ENCODE measurements at regions not wholly inside any gene's neighbourhood (a gene's known extent, or its start where the extent isn't known, plus 50 kb on each side); places are given as distances from the start of the nearest gene placed in this dataset.
A peak's percentile ranks its signal among the peaks of the same experiment; 100 is the strongest.

- no peak overlapping the region for H3K9ac ChIP-seq (ENCODE audit: low read length)
- no peaks in the 10 kb centered on the region for H3K36me3 ChIP-seq (ENCODE audit: insufficient read depth, low read length)
- H3K4me2 ChIP-seq (ENCODE audit: low read length), result no peak overlapping the region; the same call in 1 of the 2 replicates
- H3K4me3 ChIP-seq (ENCODE audit: low read depth, low read length, poor library complexity, severe bottlenecking), result no peak overlapping the region
- H3K27ac ChIP-seq (ENCODE audit: low read depth, low read length, poor library complexity, severe bottlenecking), result no peak overlapping the region
- no peaks in the 10 kb centered on the region for H3K4me1 ChIP-seq (ENCODE audit: insufficient read depth, low read length, severe bottlenecking)
- no peaks in the 10 kb centered on the region for H3K9me3 ChIP-seq (ENCODE audit: low read length)
- no peak overlapping the region for H2AFZ ChIP-seq (ENCODE audit: low read length)
- H3K79me2 ChIP-seq (ENCODE audit: insufficient read depth, low read length), result no peaks in the 10 kb centered on the region
- TF ChIP-seq, protein P1, sequence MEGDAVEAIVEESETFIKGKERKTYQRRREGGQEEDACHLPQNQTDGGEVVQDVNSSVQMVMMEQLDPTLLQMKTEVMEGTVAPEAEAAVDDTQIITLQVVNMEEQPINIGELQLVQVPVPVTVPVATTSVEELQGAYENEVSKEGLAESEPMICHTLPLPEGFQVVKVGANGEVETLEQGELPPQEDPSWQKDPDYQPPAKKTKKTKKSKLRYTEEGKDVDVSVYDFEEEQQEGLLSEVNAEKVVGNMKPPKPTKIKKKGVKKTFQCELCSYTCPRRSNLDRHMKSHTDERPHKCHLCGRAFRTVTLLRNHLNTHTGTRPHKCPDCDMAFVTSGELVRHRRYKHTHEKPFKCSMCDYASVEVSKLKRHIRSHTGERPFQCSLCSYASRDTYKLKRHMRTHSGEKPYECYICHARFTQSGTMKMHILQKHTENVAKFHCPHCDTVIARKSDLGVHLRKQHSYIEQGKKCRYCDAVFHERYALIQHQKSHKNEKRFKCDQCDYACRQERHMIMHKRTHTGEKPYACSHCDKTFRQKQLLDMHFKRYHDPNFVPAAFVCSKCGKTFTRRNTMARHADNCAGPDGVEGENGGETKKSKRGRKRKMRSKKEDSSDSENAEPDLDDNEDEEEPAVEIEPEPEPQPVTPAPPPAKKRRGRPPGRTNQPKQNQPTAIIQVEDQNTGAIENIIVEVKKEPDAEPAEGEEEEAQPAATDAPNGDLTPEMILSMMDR (IDR thresholded peaks at IDR 0.05; ENCODE audit: low read length), result no peak
- TF ChIP-seq EZH2 (IDR thresholded peaks at IDR 0.05; ENCODE audit: borderline replicate concordance, low read length), result no peak
- no peaks in the 10 kb centered on the region for H3K27me3 ChIP-seq (ENCODE audit: insufficient read depth, low read length)
- H4K20me1 ChIP-seq (ENCODE audit: insufficient read depth, low read length), result no peaks in the 10 kb centered on the region
- H3F3A ChIP-seq (ENCODE audit: insufficient read depth, low read length), result no peaks in the 10 kb centered on the region
- H3K9me2 ChIP-seq (ENCODE audit: low read depth, low read length), result no peaks in the 10 kb centered on the region
Measured at GRCh38 chr7:132666071-132666773, 90.0 kb upstream of the PLXNA4 start.

DNA sequence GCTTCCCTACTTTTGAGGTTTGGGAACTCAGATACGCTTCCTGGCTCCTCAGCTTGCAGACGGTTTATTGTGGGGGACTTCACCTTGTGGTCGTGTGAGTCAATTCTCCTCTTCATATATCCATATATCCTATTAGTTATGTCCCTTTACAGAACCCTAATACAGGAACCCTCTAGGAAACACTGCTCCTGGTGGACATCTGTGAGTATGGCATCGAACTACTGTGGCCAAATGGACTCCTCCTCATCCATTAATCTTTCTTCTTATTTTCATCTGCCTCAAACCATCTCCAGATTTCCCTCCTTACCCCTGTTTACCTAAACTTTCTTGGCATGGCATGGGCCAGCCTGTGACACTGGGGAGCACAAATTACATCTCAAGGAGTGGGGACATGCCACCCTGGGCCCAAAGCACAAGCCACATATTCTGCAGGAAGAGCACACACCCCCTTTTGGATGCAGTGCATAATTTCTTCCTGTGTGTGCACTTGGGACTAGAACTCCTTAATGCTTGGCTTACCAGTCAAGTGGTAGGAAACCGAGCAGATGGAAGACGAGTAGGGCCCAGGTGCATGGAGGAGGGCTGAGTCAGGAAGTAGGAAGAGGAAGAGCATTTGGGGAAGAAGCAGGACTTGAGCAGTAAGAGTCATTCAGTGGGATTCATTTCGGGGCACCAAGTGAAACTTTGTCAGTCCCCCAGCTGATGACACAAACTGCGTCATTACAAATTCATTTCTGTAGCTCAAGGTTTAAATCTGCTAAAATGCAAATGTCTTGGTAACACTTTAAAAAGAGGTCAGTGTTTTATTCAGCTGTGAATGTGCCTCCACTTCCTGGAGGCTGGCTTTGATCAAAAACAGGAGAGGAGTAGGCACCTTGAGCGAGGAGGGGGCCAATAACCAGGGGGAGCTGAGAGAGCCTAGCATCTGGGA is 80.8 kb upstream of the PLXNA4 start:
- Histone ChIP-seq H3K9me3 (ENCODE audit: low read length) (0 out of 2 replicates have a peak, but pooled peaks cover 2% of the 10 kb centered on the region), H3K4me1 (ENCODE audit: insufficient read depth, low read length, severe bottlenecking) (no peaks in the 10 kb centered on the region), H3K4me3 (ENCODE audit: low read depth, low read length, poor library complexity, severe bottlenecking) (no peak overlapping the region), H3K9ac (ENCODE audit: low read length) (no peak overlapping the region), H2AFZ (ENCODE audit: low read length) (no peak overlapping the region), H3K27me3 (ENCODE audit: insufficient read depth, low read length) (no peaks in the 10 kb centered on the region), H3K79me2 (ENCODE audit: insufficient read depth, low read length) (no peaks in the 10 kb centered on the region), H3K27ac (ENCODE audit: low read depth, low read length, poor library complexity, severe bottlenecking) (no peak overlapping the region), H3K36me3 (ENCODE audit: insufficient read depth, low read length) (no peaks in the 10 kb centered on the region), H3K4me2 (ENCODE audit: low read length) (no peak overlapping the region), H3K9me2 (ENCODE audit: low read depth, low read length) (no peaks in the 10 kb centered on the region), H4K20me1 (ENCODE audit: insufficient read depth, low read length) (no peaks in the 10 kb centered on the region), H3F3A (ENCODE audit: insufficient read depth, low read length) (no peaks in the 10 kb centered on the region)
- TF ChIP-seq, protein P1 (IDR thresholded peaks at IDR 0.05; ENCODE audit: low read length), result peak; percentile 54
- no peak for TF ChIP-seq EZH2 (IDR thresholded peaks at IDR 0.05; ENCODE audit: borderline replicate concordance, low read length)

DNA sequence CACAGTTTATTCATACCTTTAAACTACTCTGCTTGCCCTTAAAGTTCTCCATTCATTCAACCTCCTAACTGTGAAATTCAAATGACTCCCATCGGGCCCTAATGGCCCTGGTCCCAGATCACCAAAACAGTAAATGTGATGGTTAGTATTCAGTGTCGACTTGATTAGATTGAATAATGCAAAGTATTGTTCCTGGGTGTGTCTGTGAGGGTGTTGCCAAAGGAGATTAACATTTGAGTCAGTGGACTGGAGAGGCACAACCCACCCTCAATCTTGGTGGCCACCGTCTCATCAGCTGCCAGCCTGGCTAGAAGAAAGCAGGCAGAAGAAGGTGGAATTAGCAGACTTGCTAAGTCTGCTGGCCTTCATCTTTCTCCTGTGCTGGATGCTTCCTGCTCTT is 80.1 kb upstream of the PLXNA4 start:
- TF ChIP-seq, protein P1 (IDR thresholded peaks at IDR 0.05; ENCODE audit: low read length), result no peak
- TF ChIP-seq EZH2 (IDR thresholded peaks at IDR 0.05; ENCODE audit: borderline replicate concordance, low read length), result no peak
- Histone ChIP-seq H3K27ac (ENCODE audit: low read depth, low read length, poor library complexity, severe bottlenecking) (no peak overlapping the region), H3F3A (ENCODE audit: insufficient read depth, low read length) (no peaks in the 10 kb centered on the region), H3K9me2 (ENCODE audit: low read depth, low read length) (no peaks in the 10 kb centered on the region), H3K27me3 (ENCODE audit: insufficient read depth, low read length) (no peaks in the 10 kb centered on the region), H3K36me3 (ENCODE audit: insufficient read depth, low read length) (no peaks in the 10 kb centered on the region), H3K79me2 (ENCODE audit: insufficient read depth, low read length) (no peaks in the 10 kb centered on the region), H3K4me2 (ENCODE audit: low read length) (no peak overlapping the region), H3K9ac (ENCODE audit: low read length) (no peak overlapping the region), H3K9me3 (ENCODE audit: low read length) (0 out of 2 replicates have a peak, but pooled peaks cover 2% of the 10 kb centered on the region), H4K20me1 (ENCODE audit: insufficient read depth, low read length) (no peaks in the 10 kb centered on the region), H3K4me1 (ENCODE audit: insufficient read depth, low read length, severe bottlenecking) (no peaks in the 10 kb centered on the region), H3K4me3 (ENCODE audit: low read depth, low read length, poor library complexity, severe bottlenecking) (no peak overlapping the region), H2AFZ (ENCODE audit: low read length) (no peak overlapping the region)

Measured in OCI-LY1 (cell line).